Activated naive CD4-positive, alpha-beta T cell treated with anti-CD3 and anti-CD28 coated beads, Interleukin-2, amount 10 ng/mL, durations not matched to agents 7 days and 5 days (primary cell): ENCODE measurements at regions not wholly inside any gene's neighbourhood (a gene's known extent, or its start where the extent isn't known, plus 50 kb on each side); places are given as distances from the start of the nearest gene placed in this dataset.

Experiments
- CTCF ChIA-PET: fragments of 350-600 bp; sonication (Branson Sonifier 250); formaldehyde crosslinking; loops from one replicate; lab custom pipeline; 2021; ENCODE audit warnings: antibody characterized with exemption; lab: Charles Lee
- DNase-seq: peaks from one replicate; pipeline ENCODE4 v3.0.0-alpha.2; 2020
- H3K27ac Mint-ChIP-seq: one replicate; pipeline ENCODE4 v1.8.0; 2021; ENCODE audit warnings: mild to moderate bottlenecking, moderate library complexity, mixed read lengths
- H3K27me3 Mint-ChIP-seq: one replicate; pipeline ENCODE4 v1.8.0; 2021; ENCODE audit warnings: mild to moderate bottlenecking, mixed read lengths
- H3K36me3 Mint-ChIP-seq: one replicate; pipeline ENCODE4 v1.8.0; 2021; ENCODE audit warnings: mixed read lengths
- H3K4me1 Mint-ChIP-seq: one replicate; pipeline ENCODE4 v1.8.0; 2021; ENCODE audit warnings: mixed read lengths
- H3K4me3 Mint-ChIP-seq: one replicate; pipeline ENCODE4 v1.8.0; 2021; ENCODE audit warnings: mild to moderate bottlenecking, moderate library complexity, mixed read lengths
- H3K9me3 Mint-ChIP-seq: one replicate; pipeline ENCODE4 v1.8.0; 2021; ENCODE audit warnings: mixed read lengths

DNA sequence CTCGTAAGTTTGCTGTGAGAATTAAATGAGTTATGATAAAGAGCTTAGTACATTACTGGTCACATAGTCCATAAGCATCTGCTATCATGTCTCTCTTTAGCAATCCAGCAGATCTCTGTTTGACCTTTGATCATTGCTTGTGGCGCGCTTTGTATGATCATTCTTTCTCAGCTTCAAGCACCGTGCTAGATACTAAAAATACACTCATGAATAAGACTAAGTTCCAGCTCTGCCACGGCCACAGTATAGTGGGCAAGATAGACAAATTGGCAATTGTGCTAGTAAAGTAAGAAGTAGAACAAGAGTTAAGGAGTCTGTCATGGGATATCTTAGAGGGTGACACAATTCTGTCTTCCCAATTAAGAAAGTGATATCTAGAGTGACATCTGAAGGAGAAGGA, 75.2 kb upstream of the ADGRF1 start:
- Mint-ChIP-seq H3K9me3 (no peaks in the 10 kb centered on the region), H3K4me1 (no peaks in the 10 kb centered on the region), H3K27me3 (no peaks in the 10 kb centered on the region), H3K36me3 (no peaks in the 10 kb centered on the region), H3K27ac (no peak overlapping the region), H3K4me3 (no peak overlapping the region)
- CTCF ChIA-PET: no interaction called here
- no peak for DNase-seq

DNA sequence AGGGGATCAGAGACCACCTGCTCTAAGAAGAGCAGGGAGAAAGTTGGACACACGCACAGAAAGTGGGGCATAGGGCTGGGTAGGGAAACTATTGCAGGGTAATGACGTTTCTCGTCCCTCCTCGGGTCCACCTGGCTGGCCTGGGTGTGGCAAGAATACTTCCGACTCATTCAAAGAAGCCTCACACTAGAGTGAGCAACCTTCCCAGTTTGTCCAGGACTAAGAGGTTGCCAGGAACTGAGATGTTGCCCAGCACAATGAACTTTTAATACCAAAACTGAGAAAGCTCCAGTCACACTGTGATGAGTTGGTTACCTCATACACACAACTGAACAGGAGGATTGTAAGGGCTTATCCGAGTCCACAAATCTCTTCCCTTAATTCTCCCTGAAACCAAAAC, 74.5 kb upstream of the ADGRF1 start:
- no peak overlapping the region for H3K27ac Mint-ChIP-seq
- CTCF ChIA-PET: no interaction called here
- H3K36me3 Mint-ChIP-seq: no peaks in the 10 kb centered on the region
- no peaks in the 10 kb centered on the region for H3K27me3 Mint-ChIP-seq
- H3K4me1 Mint-ChIP-seq: no peaks in the 10 kb centered on the region
- H3K4me3 Mint-ChIP-seq: no peak overlapping the region
- H3K9me3 Mint-ChIP-seq: no peaks in the 10 kb centered on the region
- DNase-seq: no peak

DNA sequence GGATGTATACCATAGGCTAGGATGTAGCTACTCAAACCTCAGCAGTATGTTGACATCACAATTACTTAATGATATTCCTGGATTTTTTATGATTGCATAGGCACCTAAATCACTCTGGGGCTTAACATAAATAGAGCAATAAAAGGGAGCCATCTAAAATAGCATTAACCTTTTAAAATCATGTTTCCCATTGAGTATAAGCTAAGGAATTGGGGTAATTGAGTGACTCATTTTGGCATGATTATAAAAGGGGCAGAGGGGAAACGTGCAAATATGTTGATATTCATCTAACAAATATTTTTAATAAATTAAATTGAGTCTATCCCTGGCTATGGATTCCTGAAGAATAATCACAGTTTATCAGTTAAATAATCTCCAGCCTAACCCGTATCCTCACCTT, 74.0 kb upstream of the ADGRF1 start:
- Mint-ChIP-seq H3K9me3 (no peaks in the 10 kb centered on the region), H3K4me3 (no peak overlapping the region), H3K36me3 (no peaks in the 10 kb centered on the region), H3K4me1 (no peaks in the 10 kb centered on the region), H3K27ac (no peak overlapping the region), H3K27me3 (no peaks in the 10 kb centered on the region)
- CTCF ChIA-PET: no interaction called here
- DNase-seq: no peak

DNA sequence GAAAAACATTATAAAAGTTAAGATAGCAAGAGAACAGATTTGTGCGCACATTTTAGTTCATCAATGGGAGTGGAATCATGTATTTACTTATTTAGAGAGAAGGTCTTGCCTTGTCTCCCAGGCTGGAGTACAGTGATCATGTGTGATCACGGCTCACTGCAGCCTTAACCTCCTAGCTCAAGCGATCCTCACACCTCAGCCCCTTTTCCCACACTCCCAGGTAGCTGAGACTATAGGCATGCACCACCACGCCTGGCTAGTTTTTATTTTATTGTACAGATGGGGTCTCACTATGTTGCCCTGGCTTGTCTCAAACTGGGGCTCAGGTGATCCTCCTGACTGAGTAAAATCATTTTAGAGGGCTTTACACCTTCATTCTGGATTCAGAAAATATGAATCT, 72.3 kb upstream of the ADGRF1 start:
- Mint-ChIP-seq H3K9me3 (no peaks in the 10 kb centered on the region), H3K36me3 (no peaks in the 10 kb centered on the region), H3K4me1 (no peaks in the 10 kb centered on the region), H3K27ac (no peak overlapping the region), H3K4me3 (no peak overlapping the region), H3K27me3 (no peaks in the 10 kb centered on the region)
- no peak for DNase-seq
- CTCF ChIA-PET: no interaction called here

DNA sequence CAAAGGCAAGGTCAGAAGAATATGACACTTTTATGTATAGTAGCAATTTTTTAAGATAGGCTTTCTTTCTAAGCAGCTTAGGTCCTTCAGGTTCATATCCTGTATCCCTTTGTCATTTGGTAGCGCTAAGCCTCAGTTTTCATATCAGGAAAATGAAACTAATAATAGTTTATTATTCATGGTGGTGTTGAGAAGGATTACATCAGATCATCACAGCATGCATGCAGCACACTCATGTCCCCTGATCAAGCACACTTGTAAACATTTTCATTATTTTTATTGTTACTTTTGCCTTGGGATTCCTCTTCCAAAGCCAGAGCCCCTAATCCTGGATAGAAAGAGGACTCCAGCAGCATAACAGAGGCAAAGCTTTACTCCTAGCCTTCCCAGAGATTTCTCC, 70.2 kb upstream of the ADGRF1 start:
- Mint-ChIP-seq H3K4me3 (no peak overlapping the region), H3K9me3 (no peaks in the 10 kb centered on the region), H3K4me1 (no peaks in the 10 kb centered on the region), H3K27me3 (no peaks in the 10 kb centered on the region), H3K27ac (no peak overlapping the region), H3K36me3 (no peaks in the 10 kb centered on the region)
- no peak for DNase-seq
- CTCF ChIA-PET: interaction anchor here (0.9 kb wide), 1 partner anchor 112 kb away, joined by 3 read pairs; no protein-coding TSS in a partner anchor

- Mint-ChIP-seq H3K4me3 (no peak overlapping the region), H3K4me1 (no peaks in the 10 kb centered on the region), H3K9me3 (no peaks in the 10 kb centered on the region), H3K36me3 (no peaks in the 10 kb centered on the region), H3K27me3 (no peaks in the 10 kb centered on the region), H3K27ac (no peak overlapping the region)
- DNase-seq: no peak
- CTCF ChIA-PET: no interaction called here
Measured at GRCh38 chr6:47111685-47112084, 69.6 kb upstream of the ADGRF1 start.

- peaks cover 5% of the 10 kb centered on the region for H3K27me3 Mint-ChIP-seq
- H3K4me3 Mint-ChIP-seq: no peak overlapping the region
- no peaks in the 10 kb centered on the region for H3K36me3 Mint-ChIP-seq
- H3K9me3 Mint-ChIP-seq: no peaks in the 10 kb centered on the region
- H3K4me1 Mint-ChIP-seq: no peaks in the 10 kb centered on the region
- H3K27ac Mint-ChIP-seq: no peak overlapping the region
- DNase-seq: no peak
- CTCF ChIA-PET: no interaction called here
Measured at GRCh38 chr6:47109281-47109680, 67.1 kb upstream of the ADGRF1 start.

DNA sequence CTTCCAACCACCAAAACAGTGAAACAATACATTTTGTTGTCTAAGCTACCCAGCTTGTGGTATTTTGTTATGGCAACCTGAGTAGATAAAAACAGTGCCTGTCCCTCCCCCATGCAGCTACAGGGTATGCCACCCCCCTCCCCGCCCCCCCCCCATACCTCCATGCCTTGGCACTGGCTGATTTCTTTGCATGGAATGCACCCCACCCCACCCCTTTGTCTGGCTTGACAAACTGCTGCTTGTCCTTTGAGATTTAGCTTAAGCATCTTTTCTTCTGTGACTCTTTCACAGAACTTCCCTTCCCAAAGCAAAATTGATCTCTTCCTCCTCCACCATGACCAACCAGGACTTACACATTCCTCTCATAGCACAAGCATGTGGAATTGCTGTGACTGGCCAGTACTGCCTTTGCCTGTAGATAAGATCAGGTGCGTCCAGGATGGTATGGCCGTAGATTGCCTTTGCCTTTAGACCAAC, 64.6 kb upstream of the ADGRF1 start:
- CTCF ChIA-PET: interaction anchor here (2.0 kb wide), 1 partner anchor 9 kb away, joined by 12 read pairs; no protein-coding TSS in a partner anchor

GRCh38 chr6:47106216-47106615, 64.1 kb upstream of the ADGRF1 start:
- Mint-ChIP-seq H3K27ac (no peak overlapping the region), H3K9me3 (no peaks in the 10 kb centered on the region), H3K36me3 (no peaks in the 10 kb centered on the region), H3K4me3 (no peak overlapping the region), H3K4me1 (no peaks in the 10 kb centered on the region), H3K27me3 (peaks cover 5% of the 10 kb centered on the region)
- no peak for DNase-seq
- CTCF ChIA-PET: interaction anchor here (2.0 kb wide), 1 partner anchor 8 kb away, joined by 12 read pairs; no protein-coding TSS in a partner anchor

More for the DNA sequence above, 64.6 kb upstream of the ADGRF1 start:
- Mint-ChIP-seq H3K4me3 (no peak overlapping the region), H3K4me1 (no peaks in the 10 kb centered on the region), H3K27ac (no peak overlapping the region), H3K9me3 (no peaks in the 10 kb centered on the region), H3K36me3 (no peaks in the 10 kb centered on the region), H3K27me3 (peaks cover 5% of the 10 kb centered on the region)
- DNase-seq: no peak

GRCh38 chr6:47105469-47106178, 63.5 kb upstream of the ADGRF1 start:
- Mint-ChIP-seq H3K4me3 (no peak overlapping the region), H3K9me3 (no peaks in the 10 kb centered on the region), H3K27ac (no peak overlapping the region), H3K4me1 (no peaks in the 10 kb centered on the region), H3K36me3 (no peaks in the 10 kb centered on the region), H3K27me3 (peaks cover 5% of the 10 kb centered on the region)
- CTCF ChIA-PET: interaction anchor here (2.0 kb wide), 1 partner anchor 8 kb away, joined by 12 read pairs; no protein-coding TSS in a partner anchor
- DNase-seq: no peak

- Mint-ChIP-seq H3K27me3 (peaks cover 5% of the 10 kb centered on the region), H3K4me3 (no peak overlapping the region), H3K36me3 (no peaks in the 10 kb centered on the region), H3K27ac (no peak overlapping the region), H3K4me1 (no peaks in the 10 kb centered on the region), H3K9me3 (no peaks in the 10 kb centered on the region)
- CTCF ChIA-PET: no interaction called here
- no peak for DNase-seq
Measured at GRCh38 chr6:47103931-47104330, 61.8 kb upstream of the ADGRF1 start.

- H3K36me3 Mint-ChIP-seq: no peaks in the 10 kb centered on the region
- CTCF ChIA-PET: no interaction called here
- no peak for DNase-seq
- H3K9me3 Mint-ChIP-seq: no peaks in the 10 kb centered on the region
- peaks cover 5% of the 10 kb centered on the region for H3K27me3 Mint-ChIP-seq
- H3K4me3 Mint-ChIP-seq: no peak overlapping the region
- no peak overlapping the region for H3K27ac Mint-ChIP-seq
- H3K4me1 Mint-ChIP-seq: no peaks in the 10 kb centered on the region
Measured at GRCh38 chr6:47102331-47102730, 60.2 kb upstream of the ADGRF1 start.

- peaks cover 7% of the 10 kb centered on the region for H3K27me3 Mint-ChIP-seq
- H3K36me3 Mint-ChIP-seq: no peaks in the 10 kb centered on the region
- H3K4me1 Mint-ChIP-seq: no peaks in the 10 kb centered on the region
- no peak overlapping the region for H3K4me3 Mint-ChIP-seq
- DNase-seq: no peak
- no peaks in the 10 kb centered on the region for H3K9me3 Mint-ChIP-seq
- CTCF ChIA-PET: interaction anchor here (1.1 to 5.9 kb wide), 6 partner anchors 8 to 217 kb away, joined by 3 to 57 read pairs (median 8); partner anchors contain the start of gene TNFRSF21
- no peak overlapping the region for H3K27ac Mint-ChIP-seq
Measured at GRCh38 chr6:47098570-47098993, 56.5 kb upstream of the ADGRF1 start.

GRCh38 chr6:47097092-47097945, 55.2 kb upstream of the ADGRF1 start:
- Mint-ChIP-seq H3K36me3 (no peaks in the 10 kb centered on the region), H3K27me3 (peaks cover 7% of the 10 kb centered on the region), H3K4me3 (no peak overlapping the region), H3K4me1 (no peaks in the 10 kb centered on the region), H3K9me3 (no peaks in the 10 kb centered on the region), H3K27ac (no peak overlapping the region)
- DNase-seq: peak; percentile 61
- CTCF ChIA-PET: interaction anchor here (1.2 to 5.9 kb wide), 6 partner anchors 9 to 212 kb away, joined by 3 to 57 read pairs (median 8); partner anchors contain the start of gene TNFRSF21
